Trophoblast cell (in vitro differentiated cells and primary cell): ENCODE measurements at regions not wholly inside any gene's neighbourhood (a gene's known extent, or its start where the extent isn't known, plus 50 kb on each side); places are given as distances from the start of the nearest gene placed in this dataset.

ENCODE experiments used
- DNase-seq, 2 donors: peaks; one replicate each; pipeline ENCODE4 v3.0.0-alpha.2; 2016
- H2AFZ ChIP-seq: 2 replicates; pipeline ENCODE4 v1.6.1; 2013; ENCODE audit warnings: low read length, moderate library complexity, mild to moderate bottlenecking; ENCODE audit not compliant: insufficient read depth, poor library complexity
- H2AK5ac ChIP-seq: 2 replicates; pipeline ENCODE4 v1.6.1; 2013; ENCODE audit warnings: mild to moderate bottlenecking, low read length
- H2BK120ac ChIP-seq: 2 replicates; pipeline ENCODE4 v1.6.1; 2013; ENCODE audit warnings: low read length, mild to moderate bottlenecking, moderate library complexity; ENCODE audit not compliant: insufficient read depth, poor library complexity
- H2BK12ac ChIP-seq: 2 replicates; pipeline ENCODE4 v1.6.1; 2013; ENCODE audit warnings: mild to moderate bottlenecking, low read length, moderate library complexity
- H2BK5ac ChIP-seq: 2 replicates; pipeline ENCODE4 v1.6.1; 2013; ENCODE audit warnings: low read length, low read depth, moderate library complexity, mild to moderate bottlenecking; ENCODE audit not compliant: poor library complexity
- H3K14ac ChIP-seq: 2 replicates; pipeline ENCODE4 v1.6.1; 2013; ENCODE audit warnings: mild to moderate bottlenecking, low read length
- H3K18ac ChIP-seq: 2 replicates; pipeline ENCODE4 v1.6.1; 2013; ENCODE audit warnings: mild to moderate bottlenecking, low read length
- H3K23ac ChIP-seq: 2 replicates; pipeline ENCODE4 v1.6.1; 2013; ENCODE audit warnings: low read length
- H3K27ac ChIP-seq: 2 replicates; pipeline ENCODE4 v1.5.1; 2013; ENCODE audit warnings: low read depth, mild to moderate bottlenecking, inconsistent platforms, low read length, moderate library complexity
- H3K27me3 ChIP-seq: 2 replicates; pipeline ENCODE4 v1.6.1; 2013; ENCODE audit warnings: inconsistent platforms, mild to moderate bottlenecking, low read length, moderate library complexity; ENCODE audit not compliant: insufficient read depth
- H3K36me3 ChIP-seq, 2 experiments: 1 replicate in 1 of 2; 2 replicates in 1 of 2; pipeline ENCODE4 v1.6.1; 2013; ENCODE audit warnings: low read length in 2 of 2, mild to moderate bottlenecking in 2 of 2, moderate library complexity in 1 of 2; ENCODE audit not compliant: insufficient read depth in 2 of 2, control insufficient read depth in 1 of 2
- H3K4ac ChIP-seq: 2 replicates; pipeline ENCODE4 v1.6.1; 2013; ENCODE audit warnings: low read depth, mild to moderate bottlenecking, low read length, moderate library complexity
- H3K4me1 ChIP-seq, 2 experiments: 1 replicate in 1 of 2; 2 replicates in 1 of 2; pipeline ENCODE4 v1.6.1; 2013; ENCODE audit warnings: low read length in 2 of 2, mild to moderate bottlenecking in 2 of 2, moderate library complexity in 1 of 2; ENCODE audit not compliant: insufficient read depth in 2 of 2, control insufficient read depth in 1 of 2
- H3K4me2 ChIP-seq: 2 replicates; pipeline ENCODE4 v1.6.1; 2013; ENCODE audit warnings: inconsistent platforms, mild to moderate bottlenecking, low read length, moderate library complexity
- H3K4me3 ChIP-seq: 2 replicates; pipeline ENCODE4 v1.5.1; 2013; ENCODE audit warnings: mild to moderate bottlenecking, low read depth, low read length, inconsistent platforms
- H3K79me1 ChIP-seq: one replicate; pipeline ENCODE4 v1.6.1; 2013; ENCODE audit warnings: low read length
- H3K79me2 ChIP-seq: 2 replicates; pipeline ENCODE4 v1.6.1; 2013; ENCODE audit warnings: low read length, mild to moderate bottlenecking; ENCODE audit not compliant: control insufficient read depth, insufficient read depth, poor library complexity
- H3K9ac ChIP-seq: 2 replicates; pipeline ENCODE4 v1.6.1; 2013; ENCODE audit warnings: mild to moderate bottlenecking, low read length
- H3K9me3 ChIP-seq: 2 replicates; pipeline ENCODE4 v1.6.1; 2013; ENCODE audit warnings: low read depth, mild to moderate bottlenecking, control low read depth, inconsistent platforms, low read length; ENCODE audit not compliant: insufficient read depth
- H4K12ac ChIP-seq: 2 replicates; pipeline ENCODE4 v1.6.1; 2013; ENCODE audit warnings: low read depth, mild to moderate bottlenecking, low read length, moderate library complexity
- H4K8ac ChIP-seq: 2 replicates; pipeline ENCODE4 v1.6.1; 2013; ENCODE audit warnings: low read depth, mild to moderate bottlenecking, low read length, moderate library complexity
- H4K91ac ChIP-seq: one replicate; pipeline ENCODE4 v1.6.1; 2013; ENCODE audit warnings: low read depth, mild to moderate bottlenecking, low read length, moderate library complexity
- WGBS: extraction: QIAGEN DNeasy Blood & Tissue Kit; methylation state at CpG from one replicate; pipeline ENCODE4 v1.1.7; 2013; ENCODE audit warnings: missing lambda C conversion rate; ENCODE audit not compliant: insufficient read length, insufficient coverage; ENCODE audit errors: extremely low coverage; 5-methylcytosine and 5-hydroxymethylcytosine counted together

- Histone ChIP-seq H3K4me2 (no peak overlapping the region), H3K9me3 (peaks cover 2% of the 10 kb centered on the region), H4K12ac (no peak overlapping the region), H3K4me1 (peaks cover 0 to 2% of the 10 kb centered on the region in 2 experiments), H2BK12ac (no peak overlapping the region), H3K4ac (no peak overlapping the region), H3K79me1 (no peaks in the 10 kb centered on the region), H3K18ac (no peak overlapping the region), H2AK5ac (no peak overlapping the region), H2BK5ac (no peak overlapping the region), H3K79me2 (no peaks in the 10 kb centered on the region), H3K9ac (no peak overlapping the region), H2AFZ (no peak overlapping the region), H4K8ac (no peak overlapping the region), H4K91ac (no peak overlapping the region), H3K4me3 (no peak overlapping the region), H3K27me3 (no peaks in the 10 kb centered on the region), H3K36me3 (no peaks in the 10 kb centered on the region), H3K27ac (no peak overlapping the region), H2BK120ac (no peak overlapping the region), H3K14ac (no peak overlapping the region), H3K23ac (no peak overlapping the region)
- no peak for DNase-seq
- no CpG with 5 or more reads among the region's 2 CpGs for WGBS
Measured at GRCh38 chr13:50377726-50378270, 362.6 kb downstream of the KCNRG start.

- Histone ChIP-seq H3K18ac (no peak overlapping the region), H3K14ac (no peak overlapping the region), H4K91ac (no peak overlapping the region), H2BK5ac (no peak overlapping the region), H4K12ac (no peak overlapping the region), H3K4me1 (peaks cover 0 to 2% of the 10 kb centered on the region in 2 experiments), H3K4ac (no peak overlapping the region), H3K9ac (no peak overlapping the region), H3K9me3 (peaks cover 2% of the 10 kb centered on the region), H2AK5ac (no peak overlapping the region), H3K4me2 (no peak overlapping the region), H3K36me3 (no peaks in the 10 kb centered on the region), H2BK120ac (no peak overlapping the region), H3K27me3 (no peaks in the 10 kb centered on the region), H3K79me2 (no peaks in the 10 kb centered on the region), H3K4me3 (no peak overlapping the region), H4K8ac (no peak overlapping the region), H2AFZ (no peak overlapping the region), H2BK12ac (no peak overlapping the region), H3K23ac (no peak overlapping the region), H3K79me1 (no peaks in the 10 kb centered on the region), H3K27ac (no peak overlapping the region)
- no peak for DNase-seq
- no CpG with 5 or more reads among the region's 5 CpGs for WGBS
Measured at GRCh38 chr13:50378509-50379044, 363.3 kb downstream of the KCNRG start.

- Histone ChIP-seq H3K79me2 (no peaks in the 10 kb centered on the region), H3K9ac (no peak overlapping the region), H3K27me3 (no peaks in the 10 kb centered on the region), H3K36me3 (no peaks in the 10 kb centered on the region), H2BK5ac (no peak overlapping the region), H4K91ac (no peak overlapping the region), H3K4me3 (no peak overlapping the region), H2AFZ (no peak overlapping the region), H3K27ac (no peak overlapping the region), H3K4ac (no peak overlapping the region), H2BK120ac (no peak overlapping the region), H3K14ac (no peak overlapping the region), H3K18ac (no peak overlapping the region), H2AK5ac (no peak overlapping the region), H3K79me1 (no peaks in the 10 kb centered on the region), H3K4me2 (no peak overlapping the region), H2BK12ac (no peak overlapping the region), H4K12ac (no peak overlapping the region), H3K23ac (no peak overlapping the region), H3K4me1 (peaks cover 0 to 2% of the 10 kb centered on the region in 2 experiments), H3K9me3 (peaks cover 2% of the 10 kb centered on the region), H4K8ac (no peak overlapping the region)
- no peak for DNase-seq
- no CpG with 5 or more reads among the region's 3 CpGs for WGBS
Measured at GRCh38 chr13:50379584-50379983, 364.3 kb downstream of the KCNRG start.

- Histone ChIP-seq H3K79me2 (no peaks in the 10 kb centered on the region), H3K4me2 (no peak overlapping the region), H3K9ac (no peak overlapping the region), H3K18ac (no peak overlapping the region), H3K23ac (no peak overlapping the region), H4K8ac (no peak overlapping the region), H4K12ac (no peak overlapping the region), H3K4me3 (no peak overlapping the region), H3K9me3 (peaks cover 2% of the 10 kb centered on the region), H3K27me3 (no peaks in the 10 kb centered on the region), H3K4me1 (peaks cover 0 to 2% of the 10 kb centered on the region in 2 experiments), H2BK120ac (no peak overlapping the region), H2BK5ac (no peak overlapping the region), H2AFZ (no peak overlapping the region), H4K91ac (no peak overlapping the region), H3K36me3 (no peaks in the 10 kb centered on the region), H2AK5ac (no peak overlapping the region), H3K79me1 (no peaks in the 10 kb centered on the region), H3K4ac (no peak overlapping the region), H2BK12ac (no peak overlapping the region), H3K27ac (no peak overlapping the region), H3K14ac (no peak overlapping the region)
- DNase-seq, result no peak
Measured at GRCh38 chr13:50380905-50381304, 365.7 kb downstream of the KCNRG start.
